ENCODE measurements at regions not wholly inside any gene's neighbourhood (a gene's known extent, or its start where the extent isn't known, plus 50 kb on each side); places are given as distances from the start of the nearest gene placed in this dataset.

DNA sequence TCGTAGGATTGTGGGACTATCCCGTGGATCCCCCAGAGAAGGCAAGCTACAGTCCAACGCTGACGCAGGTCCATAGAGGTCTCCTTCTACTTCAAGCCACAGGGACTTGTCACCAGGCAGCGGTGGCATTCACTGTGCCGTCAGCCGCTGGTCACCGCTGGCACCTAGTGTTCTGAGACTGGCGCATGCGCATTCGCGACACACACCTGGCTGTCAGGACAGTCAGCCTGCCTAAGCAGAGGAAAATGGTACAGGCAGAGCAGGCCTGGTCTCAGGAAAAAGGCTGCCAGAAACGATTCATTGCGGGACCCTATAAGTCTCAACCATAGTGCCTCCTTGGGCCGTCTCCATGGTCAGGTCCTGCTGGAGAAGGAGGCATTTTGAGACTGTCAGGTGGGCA is 138.0 kb upstream of the WSB1 start:
- TF ChIP-seq, protein P1, sequence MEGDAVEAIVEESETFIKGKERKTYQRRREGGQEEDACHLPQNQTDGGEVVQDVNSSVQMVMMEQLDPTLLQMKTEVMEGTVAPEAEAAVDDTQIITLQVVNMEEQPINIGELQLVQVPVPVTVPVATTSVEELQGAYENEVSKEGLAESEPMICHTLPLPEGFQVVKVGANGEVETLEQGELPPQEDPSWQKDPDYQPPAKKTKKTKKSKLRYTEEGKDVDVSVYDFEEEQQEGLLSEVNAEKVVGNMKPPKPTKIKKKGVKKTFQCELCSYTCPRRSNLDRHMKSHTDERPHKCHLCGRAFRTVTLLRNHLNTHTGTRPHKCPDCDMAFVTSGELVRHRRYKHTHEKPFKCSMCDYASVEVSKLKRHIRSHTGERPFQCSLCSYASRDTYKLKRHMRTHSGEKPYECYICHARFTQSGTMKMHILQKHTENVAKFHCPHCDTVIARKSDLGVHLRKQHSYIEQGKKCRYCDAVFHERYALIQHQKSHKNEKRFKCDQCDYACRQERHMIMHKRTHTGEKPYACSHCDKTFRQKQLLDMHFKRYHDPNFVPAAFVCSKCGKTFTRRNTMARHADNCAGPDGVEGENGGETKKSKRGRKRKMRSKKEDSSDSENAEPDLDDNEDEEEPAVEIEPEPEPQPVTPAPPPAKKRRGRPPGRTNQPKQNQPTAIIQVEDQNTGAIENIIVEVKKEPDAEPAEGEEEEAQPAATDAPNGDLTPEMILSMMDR (IDR thresholded peaks at IDR 0.05; ENCODE audit: insufficient read depth, low read depth, low read length): no peak
- no peak for TF ChIP-seq EZH2 (IDR thresholded peaks at IDR 0.05; ENCODE audit: insufficient read depth, low read length)
